ENCODE measurements at regions not wholly inside any gene's neighbourhood (a gene's known extent, or its start where the extent isn't known, plus 50 kb on each side); places are given as distances from the start of the nearest gene placed in this dataset.

GRCh38 chr2:58620093-58620492, 379.0 kb upstream of the FANCL start:
- in situ Hi-C loops (cut with HindIII; ENCODE audit: low pct_unique_long_range_greater_than_20kb, low sequenced_read_pairs) (no loop called here), intact Hi-C loops (cut with micrococcal nuclease; ENCODE audit: unreplicated experiment) (no loop called here)
- TF ChIP-seq SIN3A (IDR thresholded peaks at IDR 0.05; ENCODE audit: borderline replicate concordance, insufficient read depth, low read depth, low read length) (no peak), REST (IDR thresholded peaks at IDR 0.05; ENCODE audit: insufficient read depth in 1 of 2, low read depth in 2 of 2, low read length in 1 of 2) (no peak), POLR2AphosphoS5 (IDR thresholded peaks at IDR 0.05; ENCODE audit: low read depth, low read length) (no peak), CTCF (IDR thresholded peaks at IDR 0.05) (no peak), TCF7L2 (IDR thresholded peaks at IDR 0.05; ENCODE audit: low read depth, low read length) (no peak)
- ChIA-PET POLR2A (no interaction called here), CTCF (no interaction called here)
- H3K36me3 ChIP-seq (ENCODE audit: control insufficient read depth, insufficient read depth, low read length): no peaks in the 10 kb centered on the region
- no peak overlapping the region for H3K27ac ChIP-seq (ENCODE audit: low read length)
- H3K9me3 ChIP-seq (ENCODE audit: control insufficient read depth, insufficient read depth, low read depth, low read length): no peaks in the 10 kb centered on the region
- BruUV-seq (replicated peaks): no TSS peak
- ATAC-seq (peak; percentile 63; the same call in 1 of the 2 replicates), DNase-seq (ENCODE audit: low read depth, low spot score) (peak; percentile 35)
- H3K4me1 ChIP-seq (ENCODE audit: control insufficient read depth, insufficient read depth, low read length): no peaks in the 10 kb centered on the region
- H3K27me3 ChIP-seq (ENCODE audit: control insufficient read depth, insufficient read depth, low read length): no peaks in the 10 kb centered on the region
- no peak overlapping the region for H3K4me3 ChIP-seq (ENCODE audit: low read depth in 2 of 2, low read length in 2 of 2)

GRCh38 chr2:58616961-58617360, 375.8 kb upstream of the FANCL start:
- intact Hi-C loops (cut with micrococcal nuclease; ENCODE audit: unreplicated experiment) (no loop called here), in situ Hi-C loops (cut with HindIII; ENCODE audit: low pct_unique_long_range_greater_than_20kb, low sequenced_read_pairs) (no loop called here)
- no peak overlapping the region for H3K27ac ChIP-seq (ENCODE audit: low read length)
- no TSS peak for BruUV-seq (replicated peaks)
- no peaks in the 10 kb centered on the region for H3K9me3 ChIP-seq (ENCODE audit: control insufficient read depth, insufficient read depth, low read depth, low read length)
- no peaks in the 10 kb centered on the region for H3K27me3 ChIP-seq (ENCODE audit: control insufficient read depth, insufficient read depth, low read length)
- TF ChIP-seq POLR2AphosphoS5 (IDR thresholded peaks at IDR 0.05; ENCODE audit: low read depth, low read length) (no peak), CTCF (IDR thresholded peaks at IDR 0.05) (no peak), SIN3A (IDR thresholded peaks at IDR 0.05; ENCODE audit: borderline replicate concordance, insufficient read depth, low read depth, low read length) (no peak), TCF7L2 (IDR thresholded peaks at IDR 0.05; ENCODE audit: low read depth, low read length) (no peak), REST (IDR thresholded peaks at IDR 0.05; ENCODE audit: insufficient read depth in 1 of 2, low read depth in 2 of 2, low read length in 1 of 2) (no peak)
- no peak overlapping the region for H3K4me3 ChIP-seq (ENCODE audit: low read depth in 2 of 2, low read length in 2 of 2)
- ChIA-PET CTCF (no interaction called here), POLR2A (no interaction called here)
- H3K36me3 ChIP-seq (ENCODE audit: control insufficient read depth, insufficient read depth, low read length): no peaks in the 10 kb centered on the region
- no peaks in the 10 kb centered on the region; the same call in 1 of the 2 replicates for H3K4me1 ChIP-seq (ENCODE audit: control insufficient read depth, insufficient read depth, low read length)
- no peak for DNase-seq (ENCODE audit: low read depth, low spot score)
- no peak for ATAC-seq
